ENCODE measurements at regions not wholly inside any gene's neighbourhood (a gene's known extent, or its start where the extent isn't known, plus 50 kb on each side); places are given as distances from the start of the nearest gene placed in this dataset.

- TF ChIP-seq CTCF (IDR thresholded peaks at IDR 0.05; ENCODE audit: borderline replicate concordance, extremely low read depth, low read length, poor library complexity, severe bottlenecking) (no peak), EZH2 (IDR thresholded peaks at IDR 0.05; ENCODE audit: borderline replicate concordance, low read depth, low read length, severe bottlenecking) (no peak)
Measured at GRCh38 chr1:5349526-5349925, 642.7 kb downstream of the NPHP4 start.
